ENCODE measurements at regions not wholly inside any gene's neighbourhood (a gene's known extent, or its start where the extent isn't known, plus 50 kb on each side); places are given as distances from the start of the nearest gene placed in this dataset.
"Not testable (repeated sequence)": the region's sequence is repeated elsewhere in the genome, so short reads cannot be mapped to it uniquely, and the experiment has no call there.

- Histone ChIP-seq H3K9ac (ENCODE audit: low read depth, low read length) (peak overlapping the region; percentile 71; the same call in 1 of the 2 replicates), H3K4me3 (ENCODE audit: low read length) (peak overlapping the region; percentile 54), H3K4me1 (ENCODE audit: insufficient read depth, low read length) (peaks cover 45% of the 10 kb centered on the region), H3K27me3 (ENCODE audit: insufficient read depth, low read length) (peaks cover 13% of the 10 kb centered on the region; the same call in 1 of the 2 replicates), H3K9me3 (ENCODE audit: insufficient read depth, low read depth, low read length) (no peaks in the 10 kb centered on the region), H3K27ac (ENCODE audit: low read depth, low read length) (peak overlapping the region; percentile 95), H3K36me3 (ENCODE audit: insufficient read depth, low read length) (no peaks in the 10 kb centered on the region)
- under 1% methylated on average over 75 of the region's 76 CpGs for WGBS
These were observed 124.5 kb downstream of the MRPL14 start for GRCh38 chr6:44002593-44003344.

- Histone ChIP-seq H3K27ac (ENCODE audit: low read depth, low read length) (peak overlapping the region; percentile 95), H3K27me3 (ENCODE audit: insufficient read depth, low read length) (peaks cover 13% of the 10 kb centered on the region; the same call in 1 of the 2 replicates), H3K4me1 (ENCODE audit: insufficient read depth, low read length) (peaks cover 42% of the 10 kb centered on the region), H3K36me3 (ENCODE audit: insufficient read depth, low read length) (no peaks in the 10 kb centered on the region), H3K4me3 (ENCODE audit: low read length) (peak overlapping the region; percentile 54), H3K9me3 (ENCODE audit: insufficient read depth, low read depth, low read length) (no peaks in the 10 kb centered on the region), H3K9ac (ENCODE audit: low read depth, low read length) (peak overlapping the region; percentile 71)
- WGBS, result under 1% methylated on average over 37 of the region's 37 CpGs
These were observed 125.1 kb downstream of the MRPL14 start for GRCh38 chr6:44002067-44002592.

- peak overlapping the region; percentile 95 for H3K27ac ChIP-seq (ENCODE audit: low read depth, low read length)
- H3K27me3 ChIP-seq (ENCODE audit: insufficient read depth, low read length), result peaks cover 13% of the 10 kb centered on the region; the same call in 1 of the 2 replicates
- no peaks in the 10 kb centered on the region for H3K36me3 ChIP-seq (ENCODE audit: insufficient read depth, low read length)
- peak overlapping the region; percentile 35 for H3K9ac ChIP-seq (ENCODE audit: low read depth, low read length)
- 23% methylated on average over 12 of the region's 12 CpGs for WGBS
- H3K4me1 ChIP-seq (ENCODE audit: insufficient read depth, low read length), result peaks cover 42% of the 10 kb centered on the region
- no peaks in the 10 kb centered on the region for H3K9me3 ChIP-seq (ENCODE audit: insufficient read depth, low read depth, low read length)
- peak overlapping the region; percentile 54 for H3K4me3 ChIP-seq (ENCODE audit: low read length)
These were observed 125.8 kb downstream of the MRPL14 start for GRCh38 chr6:44001318-44002066.

GRCh38 chr6:44000164-44000842 lies 126.9 kb downstream of the MRPL14 start:
- no peak overlapping the region for H3K9ac ChIP-seq (ENCODE audit: low read depth, low read length)
- H3K4me3 ChIP-seq (ENCODE audit: low read length), result no peak overlapping the region
- 59% methylated on average over 14 of the region's 14 CpGs for WGBS
- H3K9me3 ChIP-seq (ENCODE audit: insufficient read depth, low read depth, low read length), result no peaks in the 10 kb centered on the region
- 0 out of 2 replicates have a peak overlapping the region, but pooled peaks have one; percentile 4 for H3K27ac ChIP-seq (ENCODE audit: low read depth, low read length)
- H3K36me3 ChIP-seq (ENCODE audit: insufficient read depth, low read length), result no peaks in the 10 kb centered on the region
- H3K27me3 ChIP-seq (ENCODE audit: insufficient read depth, low read length), result peaks cover 13% of the 10 kb centered on the region; the same call in 1 of the 2 replicates
- peaks cover 37% of the 10 kb centered on the region for H3K4me1 ChIP-seq (ENCODE audit: insufficient read depth, low read length)

GRCh38 chr6:43999628-44000027 lies 127.6 kb downstream of the MRPL14 start:
- Histone ChIP-seq H3K4me3 (ENCODE audit: low read length) (no peak overlapping the region), H3K4me1 (ENCODE audit: insufficient read depth, low read length) (peaks cover 31% of the 10 kb centered on the region), H3K27ac (ENCODE audit: low read depth, low read length) (no peak overlapping the region), H3K36me3 (ENCODE audit: insufficient read depth, low read length) (no peaks in the 10 kb centered on the region), H3K9me3 (ENCODE audit: insufficient read depth, low read depth, low read length) (no peaks in the 10 kb centered on the region), H3K9ac (ENCODE audit: low read depth, low read length) (no peak overlapping the region), H3K27me3 (ENCODE audit: insufficient read depth, low read length) (peaks cover 13% of the 10 kb centered on the region; the same call in 1 of the 2 replicates)
- 96% methylated on average over 4 of the region's 4 CpGs for WGBS

- H3K27ac ChIP-seq (ENCODE audit: low read depth, low read length); H3K9ac ChIP-seq (ENCODE audit: low read depth, low read length); H3K4me3 ChIP-seq (ENCODE audit: low read length); H3K9me3 ChIP-seq (ENCODE audit: insufficient read depth, low read depth, low read length); H3K36me3 ChIP-seq (ENCODE audit: insufficient read depth, low read length); H3K27me3 ChIP-seq (ENCODE audit: insufficient read depth, low read length): not testable (repeated sequence)
- 94% methylated on average over 24 of the region's 24 CpGs for WGBS
- peaks cover 31% of the 10 kb centered on the region for H3K4me1 ChIP-seq (ENCODE audit: insufficient read depth, low read length)
These were observed 128.5 kb downstream of the MRPL14 start for GRCh38 chr6:43998592-43999243.

GRCh38 chr6:43997990-43998585 lies 129.2 kb downstream of the MRPL14 start:
- peaks cover 29% of the 10 kb centered on the region for H3K4me1 ChIP-seq (ENCODE audit: insufficient read depth, low read length)
- H3K27ac ChIP-seq (ENCODE audit: low read depth, low read length); H3K9ac ChIP-seq (ENCODE audit: low read depth, low read length); H3K4me3 ChIP-seq (ENCODE audit: low read length); H3K27me3 ChIP-seq (ENCODE audit: insufficient read depth, low read length); H3K36me3 ChIP-seq (ENCODE audit: insufficient read depth, low read length); H3K9me3 ChIP-seq (ENCODE audit: insufficient read depth, low read depth, low read length): not testable (repeated sequence)
- 97% methylated on average over 35 of the region's 35 CpGs for WGBS

- H3K9ac ChIP-seq (ENCODE audit: low read depth, low read length), result no peak overlapping the region
- no peaks in the 10 kb centered on the region for H3K9me3 ChIP-seq (ENCODE audit: insufficient read depth, low read depth, low read length)
- no peaks in the 10 kb centered on the region for H3K36me3 ChIP-seq (ENCODE audit: insufficient read depth, low read length)
- no peaks in the 10 kb centered on the region for H3K27me3 ChIP-seq (ENCODE audit: insufficient read depth, low read length)
- H3K4me3 ChIP-seq (ENCODE audit: low read length), result no peak overlapping the region
- 89% methylated on average over 1 of the region's 1 CpG for WGBS
- no peak overlapping the region for H3K27ac ChIP-seq (ENCODE audit: low read depth, low read length)
- H3K4me1 ChIP-seq (ENCODE audit: insufficient read depth, low read length), result peaks cover 29% of the 10 kb centered on the region
These were observed 129.9 kb downstream of the MRPL14 start for GRCh38 chr6:43997345-43997677.

- Histone ChIP-seq H3K27ac (ENCODE audit: low read depth, low read length) (no peak overlapping the region), H3K4me3 (ENCODE audit: low read length) (no peak overlapping the region), H3K27me3 (ENCODE audit: insufficient read depth, low read length) (no peaks in the 10 kb centered on the region), H3K4me1 (ENCODE audit: insufficient read depth, low read length) (peaks cover 28% of the 10 kb centered on the region), H3K9me3 (ENCODE audit: insufficient read depth, low read depth, low read length) (no peaks in the 10 kb centered on the region), H3K9ac (ENCODE audit: low read depth, low read length) (no peak overlapping the region), H3K36me3 (ENCODE audit: insufficient read depth, low read length) (no peaks in the 10 kb centered on the region)
- WGBS, result 92% methylated on average over 8 of the region's 8 CpGs
These were observed 130.5 kb downstream of the MRPL14 start for GRCh38 chr6:43996618-43997344.

GRCh38 chr6:43995137-43995536 lies 132.1 kb downstream of the MRPL14 start:
- WGBS, result 92% methylated on average over 2 of the region's 3 CpGs
- Histone ChIP-seq H3K9me3 (ENCODE audit: insufficient read depth, low read depth, low read length) (no peaks in the 10 kb centered on the region), H3K27ac (ENCODE audit: low read depth, low read length) (no peak overlapping the region), H3K9ac (ENCODE audit: low read depth, low read length) (no peak overlapping the region), H3K36me3 (ENCODE audit: insufficient read depth, low read length) (no peaks in the 10 kb centered on the region), H3K4me1 (ENCODE audit: insufficient read depth, low read length) (peaks cover 20% of the 10 kb centered on the region), H3K27me3 (ENCODE audit: insufficient read depth, low read length) (no peaks in the 10 kb centered on the region), H3K4me3 (ENCODE audit: low read length) (no peak overlapping the region)
